Adrenal gland (tissue), 5 donors: ENCODE measurements at regions not wholly inside any gene's neighbourhood (a gene's known extent, or its start where the extent isn't known, plus 50 kb on each side); places are given as distances from the start of the nearest gene placed in this dataset.

ENCODE experiments used
- CTCF ChIP-seq, 6 experiments: fragments of 450-650 bp in 4 of 6; fragments of 200-600 bp in 2 of 6; sonication (generic) in 1 of 6; IDR thresholded peaks; 1 replicate in 5 of 6; 2 replicates in 1 of 6; pipeline versions ENCODE4 v1.5.1 to v1.8.0; 2016 to 2021; ENCODE audit warnings: antibody characterized with exemption in 6 of 6, mild to moderate bottlenecking in 2 of 6, moderate library complexity in 1 of 6
- POLR2A ChIP-seq, 2 donors: fragments of 450-650 bp; IDR thresholded peaks; one replicate each; pipeline ENCODE4 v1.6.1; 2017; ENCODE audit warnings: antibody characterized with exemption in 2 of 2, mild to moderate bottlenecking in 2 of 2, moderate library complexity in 1 of 2
- donor health status: DM: no; HTN: no; CAD: no.

GRCh38 chr14:44109036-44109435, 398.0 kb downstream of the FSCB start:
- TF ChIP-seq POLR2A (IDR thresholded peaks at IDR 0.05): no peak
- no peak for TF ChIP-seq CTCF (IDR thresholded peaks at IDR 0.05)
